ENCODE measurements at regions not wholly inside any gene's neighbourhood (a gene's known extent, or its start where the extent isn't known, plus 50 kb on each side); places are given as distances from the start of the nearest gene placed in this dataset.

- Histone ChIP-seq H3K27ac (no peak overlapping the region), H3K27me3 (no peaks in the 10 kb centered on the region), H3K4me1 (no peaks in the 10 kb centered on the region), H3K4me3 (no peak overlapping the region), H3K9me3 (no peaks in the 10 kb centered on the region), H3K36me3 (no peaks in the 10 kb centered on the region)
- TF ChIP-seq CTCF (IDR thresholded peaks at IDR 0.05) (no peak), POLR2AphosphoS5 (IDR thresholded peaks at IDR 0.05) (no peak), POLR2A (IDR thresholded peaks at IDR 0.05) (no peak), EP300 (IDR thresholded peaks at IDR 0.05) (no peak)
- intact Hi-C loops (cut with DNase I), result no loop called here
- DNase-seq, result no peak
- WGBS, 2 donors, result 58 to 64% methylated on average over 4 of the region's 4 CpGs
These were observed 718.1 kb upstream of the ANO3 start for GRCh38 chr11:25613865-25614264.

- TF ChIP-seq POLR2AphosphoS5 (IDR thresholded peaks at IDR 0.05) (no peak), EP300 (IDR thresholded peaks at IDR 0.05) (no peak), CTCF (IDR thresholded peaks at IDR 0.05) (no peak), POLR2A (IDR thresholded peaks at IDR 0.05) (no peak)
- WGBS, 2 donors, result 46 to 81% methylated on average over 2 of the region's 2 CpGs
- no peak for DNase-seq
- no peaks in the 10 kb centered on the region for H3K36me3 ChIP-seq
- H3K4me1 ChIP-seq, result no peaks in the 10 kb centered on the region
- H3K27me3 ChIP-seq, result no peaks in the 10 kb centered on the region
- H3K4me3 ChIP-seq, result no peak overlapping the region
- intact Hi-C loops (cut with DNase I), result no loop called here
- H3K27ac ChIP-seq, result no peak overlapping the region
- H3K9me3 ChIP-seq, result no peaks in the 10 kb centered on the region
These were observed 716.9 kb upstream of the ANO3 start for GRCh38 chr11:25615069-25615468.

GRCh38 chr11:25615841-25616240, 716.1 kb upstream of the ANO3 start:
- no peak for DNase-seq
- no peaks in the 10 kb centered on the region for H3K9me3 ChIP-seq
- intact Hi-C loops (cut with DNase I), result no loop called here
- H3K4me3 ChIP-seq, result no peak overlapping the region
- no peaks in the 10 kb centered on the region for H3K4me1 ChIP-seq
- H3K27me3 ChIP-seq, result no peaks in the 10 kb centered on the region
- TF ChIP-seq CTCF (IDR thresholded peaks at IDR 0.05) (no peak), POLR2A (IDR thresholded peaks at IDR 0.05) (no peak), POLR2AphosphoS5 (IDR thresholded peaks at IDR 0.05) (no peak), EP300 (IDR thresholded peaks at IDR 0.05) (no peak)
- no peak overlapping the region for H3K27ac ChIP-seq
- no peaks in the 10 kb centered on the region for H3K36me3 ChIP-seq
- 78 to 89% methylated on average over 2 of the region's 2 CpGs for WGBS, 2 donors

GRCh38 chr11:25625094-25625493, 706.8 kb upstream of the ANO3 start:
- H3K4me1 ChIP-seq, result no peaks in the 10 kb centered on the region
- no peaks in the 10 kb centered on the region for H3K36me3 ChIP-seq
- H3K4me3 ChIP-seq, result no peak overlapping the region
- H3K27me3 ChIP-seq, result no peaks in the 10 kb centered on the region
- DNase-seq, result no peak
- intact Hi-C loops (cut with DNase I), result no loop called here
- 64 to 83% methylated on average over 3 of the region's 3 CpGs for WGBS, 2 donors
- H3K27ac ChIP-seq, result no peak overlapping the region
- TF ChIP-seq EP300 (IDR thresholded peaks at IDR 0.05) (no peak), POLR2AphosphoS5 (IDR thresholded peaks at IDR 0.05) (no peak), CTCF (IDR thresholded peaks at IDR 0.05) (no peak)
- no peaks in the 10 kb centered on the region for H3K9me3 ChIP-seq

- intact Hi-C loops (cut with DNase I), result no loop called here
These were observed 703.9 kb upstream of the ANO3 start for GRCh38 chr11:25628030-25628429.

More at GRCh38 chr11:25628030-25628429, 703.9 kb upstream of the ANO3 start:
- no peaks in the 10 kb centered on the region for H3K4me1 ChIP-seq
- 54 to 85% methylated on average over 5 of the region's 5 CpGs for WGBS, 2 donors
- TF ChIP-seq EP300 (IDR thresholded peaks at IDR 0.05) (no peak), CTCF (IDR thresholded peaks at IDR 0.05) (no peak), POLR2AphosphoS5 (IDR thresholded peaks at IDR 0.05) (no peak), POLR2A (IDR thresholded peaks at IDR 0.05) (no peak)
- no peak overlapping the region for H3K27ac ChIP-seq
- H3K9me3 ChIP-seq, result no peaks in the 10 kb centered on the region
- no peaks in the 10 kb centered on the region for H3K36me3 ChIP-seq
- H3K27me3 ChIP-seq, result no peaks in the 10 kb centered on the region
- H3K4me3 ChIP-seq, result no peak overlapping the region
- DNase-seq, result no peak
